CD4-positive, alpha-beta T cell treated with Interleukin-2 at 100 ng/mL for 4 hours (primary cell): ENCODE measurements at regions not wholly inside any gene's neighbourhood (a gene's known extent, or its start where the extent isn't known, plus 50 kb on each side); places are given as distances from the start of the nearest gene placed in this dataset.
"Not testable (repeated sequence)": the region's sequence is repeated elsewhere in the genome, so short reads cannot be mapped to it uniquely, and the experiment has no call there.

Source experiments
- DNase-seq: peaks from one replicate; pipeline ENCODE4 v3.0.0-alpha.2; 2020; ENCODE audit warnings: low spot score

DNA sequence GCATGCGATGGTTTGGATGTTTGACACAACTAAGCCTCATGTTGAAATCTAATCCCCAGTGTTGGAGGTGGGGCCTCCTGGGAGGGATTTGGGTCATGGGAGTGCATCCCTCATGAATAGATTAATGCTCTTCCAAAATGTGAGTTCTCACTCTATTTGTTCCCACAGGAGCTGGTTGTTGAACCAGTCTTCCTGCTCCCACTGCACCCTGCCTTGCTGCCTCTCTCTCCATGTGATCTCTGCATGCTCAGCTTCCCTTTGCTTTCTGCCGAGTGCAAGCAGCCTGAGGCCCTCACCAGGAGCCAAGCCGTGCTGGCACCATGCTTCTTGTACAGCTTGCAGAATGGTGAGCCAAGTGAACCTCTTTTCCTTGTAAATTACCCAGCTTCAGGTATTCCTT lies 206.8 kb downstream of the VAPA start:
- DNase-seq, result no peak

DNA sequence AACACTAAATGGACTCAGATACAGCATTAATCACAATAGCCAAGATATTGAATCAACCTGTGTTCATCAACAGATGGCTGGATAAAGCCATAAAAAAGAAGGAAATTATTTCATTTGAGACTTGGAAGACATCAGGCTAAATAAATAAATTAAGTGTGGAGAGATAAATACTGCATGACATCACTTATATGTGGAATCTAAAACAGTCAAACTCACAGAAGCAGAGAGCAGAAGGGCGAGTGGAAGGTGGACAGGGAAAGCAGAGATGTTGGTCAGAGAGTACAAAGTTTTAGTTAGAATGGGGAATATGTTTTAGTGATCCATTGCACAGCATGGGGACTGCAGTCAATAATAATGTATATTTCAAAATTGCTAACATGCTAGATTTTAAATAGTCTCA lies 207.2 kb downstream of the VAPA start:
- DNase-seq, result no peak

DNA sequence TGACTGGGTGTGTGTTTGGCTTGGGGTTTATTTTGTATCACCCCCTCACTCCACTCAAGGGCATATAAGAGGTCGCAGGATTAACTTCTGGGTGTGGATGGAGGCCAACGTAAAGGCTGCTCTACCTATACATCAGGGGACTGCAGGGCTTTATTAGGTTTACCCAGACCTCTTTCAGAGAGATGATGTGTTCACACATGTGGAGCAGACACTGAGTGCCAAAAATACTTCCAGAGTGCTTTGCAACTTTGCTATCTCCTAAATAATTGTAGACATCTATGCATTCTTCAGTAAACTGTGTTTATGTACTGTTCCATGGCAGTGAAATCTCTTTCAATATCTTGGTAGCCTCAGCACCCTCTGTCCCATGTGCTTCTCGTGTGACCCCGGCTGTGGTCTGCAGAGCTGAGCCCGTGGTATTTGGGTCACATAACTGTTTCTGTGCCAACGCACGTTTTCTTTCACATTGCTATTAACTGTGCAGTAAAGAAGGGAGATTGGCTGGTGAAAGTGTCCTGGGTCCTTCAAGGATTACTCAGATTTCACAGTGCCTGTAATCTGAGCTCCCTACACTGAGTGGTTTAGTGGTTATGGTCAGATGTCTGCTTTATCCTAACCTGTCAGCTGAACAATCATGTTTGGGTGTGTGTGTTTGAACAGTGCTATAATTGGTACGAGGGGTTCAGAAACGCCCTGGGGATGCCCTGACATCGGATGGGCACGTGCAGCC lies 208.1 kb downstream of the VAPA start:
- DNase-seq, result no peak

DNA sequence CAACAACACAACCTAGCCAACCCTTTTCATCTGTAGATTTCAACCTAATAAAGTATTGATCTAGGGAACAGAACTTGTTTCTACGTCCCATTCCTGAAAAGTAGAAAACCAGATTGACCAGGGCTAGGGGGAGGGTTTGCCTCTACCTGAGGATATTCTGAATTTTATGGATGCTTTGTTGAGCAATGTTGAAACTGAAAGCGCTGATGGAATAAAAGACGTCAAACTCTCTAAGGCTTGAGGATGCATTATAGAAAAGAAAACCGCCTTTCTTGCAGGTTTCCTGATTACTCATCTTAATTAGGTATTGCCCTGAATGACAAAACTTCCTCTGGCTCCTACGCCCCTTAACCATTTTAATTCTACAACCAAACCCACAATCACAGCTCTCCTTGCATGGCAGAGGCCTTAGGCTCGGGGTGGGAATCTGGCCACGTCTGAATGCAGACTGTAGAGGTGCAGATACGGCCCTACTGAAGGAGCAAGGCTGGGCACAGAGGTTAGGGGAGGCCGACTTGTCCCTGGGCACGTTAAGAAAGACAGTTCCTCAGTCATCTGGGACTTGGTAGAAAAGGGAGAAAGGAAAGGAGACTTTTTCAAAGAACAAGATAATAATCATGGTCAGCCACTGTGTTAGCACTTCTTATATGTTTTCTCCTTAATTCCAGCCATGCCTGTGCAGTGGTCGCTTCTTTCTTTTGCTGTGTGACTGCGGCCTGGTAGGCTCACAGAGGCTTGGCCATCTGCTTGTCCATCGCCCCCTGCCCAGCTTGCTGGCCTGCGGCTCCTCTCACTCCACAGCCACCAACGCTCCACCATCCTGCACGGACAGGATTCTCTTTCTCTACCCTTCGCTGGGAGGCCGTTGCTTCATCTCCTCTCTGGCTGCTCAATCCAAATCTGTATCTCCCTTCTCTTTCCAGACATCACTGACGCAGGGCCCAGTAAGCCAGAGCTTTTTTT lies 209.5 kb downstream of the VAPA start:
- no peak for DNase-seq

GRCh38 chr18:10124071-10124470 lies 210.3 kb downstream of the VAPA start:
- DNase-seq, result no peak

GRCh38 chr18:10124557-10124956 lies 210.7 kb downstream of the VAPA start:
- DNase-seq, result no peak

GRCh38 chr18:10124967-10125366 lies 211.2 kb downstream of the VAPA start:
- no peak for DNase-seq

GRCh38 chr18:10127729-10128128 lies 213.9 kb downstream of the VAPA start:
- no peak for DNase-seq

- DNase-seq, result no peak
Observed at GRCh38 chr18:10128921-10129501, 215.2 kb downstream of the VAPA start.

- DNase-seq, result no peak
Observed at GRCh38 chr18:10130606-10131005, 216.8 kb downstream of the VAPA start.

DNA sequence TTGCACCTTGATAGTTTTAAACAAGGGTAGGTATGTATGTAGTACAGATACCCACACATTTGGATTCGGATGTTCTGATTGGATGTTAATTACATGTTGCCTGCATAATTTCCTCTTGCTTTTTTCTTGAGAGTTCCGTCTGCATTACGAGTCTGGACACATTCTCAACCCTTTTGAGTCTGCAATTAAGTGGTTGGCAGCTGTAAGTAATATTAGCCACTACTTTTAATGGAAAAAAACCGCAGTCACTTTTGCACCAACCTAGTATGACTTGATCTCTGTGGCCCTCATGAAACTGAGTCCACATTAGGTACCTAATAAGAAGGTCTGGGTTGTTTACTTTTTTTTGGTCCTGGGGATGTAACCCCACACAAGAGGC lies 217.3 kb downstream of the VAPA start:
- DNase-seq, result no peak

DNA sequence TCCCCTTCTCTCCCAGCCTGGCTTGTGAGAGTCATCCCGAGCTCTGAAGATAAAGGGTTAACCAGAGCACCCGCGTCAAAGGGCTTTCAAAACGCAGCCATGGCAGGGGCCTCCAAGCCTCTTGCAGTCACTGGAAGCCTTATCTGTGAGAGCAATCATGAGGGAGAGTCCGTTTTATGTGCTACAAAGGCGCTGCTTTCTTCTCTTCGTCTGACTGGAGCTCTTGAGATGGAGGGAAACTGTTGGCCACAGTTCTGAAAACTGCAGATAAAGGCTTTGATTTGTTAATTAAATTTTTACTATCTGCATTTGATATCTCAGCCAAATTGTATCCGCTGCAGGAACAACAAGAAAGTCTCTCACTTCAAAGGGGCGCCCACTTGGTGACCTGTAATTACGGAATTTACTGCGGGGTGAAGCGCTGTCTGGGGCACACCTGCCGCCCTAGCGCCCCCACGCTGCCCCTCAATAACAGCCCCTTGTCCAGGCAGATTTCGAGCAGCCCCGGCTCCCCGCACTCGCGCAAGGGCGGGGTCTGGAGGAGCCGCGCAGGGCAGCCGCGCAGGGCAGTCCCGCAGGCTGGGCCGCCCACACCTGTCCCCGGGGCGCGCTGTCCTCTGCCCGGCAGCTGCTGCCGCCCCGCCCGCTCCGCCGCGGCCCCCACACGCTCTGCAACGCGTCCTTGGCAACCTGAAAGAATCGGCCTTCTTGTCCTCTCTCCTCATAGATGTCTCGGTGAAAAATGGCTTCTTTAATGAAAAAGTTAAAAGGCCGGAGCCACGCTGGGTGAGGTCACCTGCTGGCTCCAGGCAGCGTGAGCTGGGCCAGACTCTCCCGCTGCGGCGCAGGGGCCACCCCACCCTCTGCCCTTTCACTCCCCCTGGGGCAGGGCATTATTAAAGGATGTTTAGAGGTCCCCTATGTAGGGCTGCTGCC lies 217.9 kb downstream of the VAPA start:
- no peak for DNase-seq

DNA sequence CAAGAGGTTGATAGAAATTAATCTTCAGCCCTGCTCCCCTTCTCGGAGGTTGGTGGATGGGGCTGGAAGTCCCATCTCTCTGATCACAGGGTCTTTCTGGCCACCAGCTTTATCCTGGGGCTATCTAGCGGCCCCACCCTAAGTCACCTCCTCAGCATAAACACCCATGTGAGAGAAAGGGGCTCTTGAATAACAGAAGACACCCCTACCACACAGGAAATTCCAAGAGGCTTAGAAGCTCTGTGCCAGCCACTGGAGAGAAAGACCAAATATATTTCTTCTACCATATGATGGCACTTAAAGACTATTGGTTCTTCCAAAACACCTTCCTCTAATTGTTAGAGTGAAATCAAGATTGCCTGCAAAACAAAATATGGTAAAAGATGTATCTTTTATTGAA lies 219.7 kb downstream of the VAPA start:
- DNase-seq, result no peak

- no peak for DNase-seq
Observed at GRCh38 chr18:10134204-10134603, 220.4 kb downstream of the VAPA start.

- DNase-seq, result not testable (repeated sequence)
Observed at GRCh38 chr18:10134749-10135148, 220.9 kb downstream of the VAPA start.

- no peak for DNase-seq
Observed at GRCh38 chr18:10135302-10135926, 221.6 kb downstream of the VAPA start.

GRCh38 chr18:10138719-10139118 lies 224.9 kb downstream of the VAPA start:
- DNase-seq, result no peak

DNA sequence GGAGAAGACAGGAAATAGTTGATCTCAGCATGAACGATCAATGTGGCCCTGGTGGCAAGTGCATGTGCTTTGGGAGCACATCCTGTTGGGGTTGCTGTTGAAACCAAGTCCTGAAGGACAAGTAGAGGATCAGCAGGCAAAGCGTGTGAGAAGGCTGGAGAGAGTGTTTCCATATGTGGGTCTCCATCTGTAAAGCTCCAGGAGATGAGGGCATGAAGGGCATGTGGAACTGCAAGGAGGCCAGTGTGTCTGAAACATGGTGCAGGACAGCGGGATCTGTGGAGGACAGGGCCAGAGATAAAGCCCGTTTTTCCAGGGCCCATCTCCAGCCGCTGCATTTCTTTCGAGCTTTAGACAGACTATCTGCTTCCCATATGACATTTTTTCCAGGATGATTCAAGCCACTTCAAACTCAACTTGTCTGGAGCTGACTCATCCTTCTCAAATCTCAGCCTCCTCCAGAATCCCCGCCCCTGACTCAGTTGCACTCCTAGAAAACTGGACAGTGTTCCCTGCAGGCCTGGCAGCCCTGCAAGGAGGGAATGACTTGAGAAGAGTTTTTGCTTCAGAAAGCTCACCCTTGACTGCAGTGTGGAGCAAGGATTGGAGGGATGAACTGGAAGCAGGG lies 226.1 kb downstream of the VAPA start:
- no peak for DNase-seq

DNA sequence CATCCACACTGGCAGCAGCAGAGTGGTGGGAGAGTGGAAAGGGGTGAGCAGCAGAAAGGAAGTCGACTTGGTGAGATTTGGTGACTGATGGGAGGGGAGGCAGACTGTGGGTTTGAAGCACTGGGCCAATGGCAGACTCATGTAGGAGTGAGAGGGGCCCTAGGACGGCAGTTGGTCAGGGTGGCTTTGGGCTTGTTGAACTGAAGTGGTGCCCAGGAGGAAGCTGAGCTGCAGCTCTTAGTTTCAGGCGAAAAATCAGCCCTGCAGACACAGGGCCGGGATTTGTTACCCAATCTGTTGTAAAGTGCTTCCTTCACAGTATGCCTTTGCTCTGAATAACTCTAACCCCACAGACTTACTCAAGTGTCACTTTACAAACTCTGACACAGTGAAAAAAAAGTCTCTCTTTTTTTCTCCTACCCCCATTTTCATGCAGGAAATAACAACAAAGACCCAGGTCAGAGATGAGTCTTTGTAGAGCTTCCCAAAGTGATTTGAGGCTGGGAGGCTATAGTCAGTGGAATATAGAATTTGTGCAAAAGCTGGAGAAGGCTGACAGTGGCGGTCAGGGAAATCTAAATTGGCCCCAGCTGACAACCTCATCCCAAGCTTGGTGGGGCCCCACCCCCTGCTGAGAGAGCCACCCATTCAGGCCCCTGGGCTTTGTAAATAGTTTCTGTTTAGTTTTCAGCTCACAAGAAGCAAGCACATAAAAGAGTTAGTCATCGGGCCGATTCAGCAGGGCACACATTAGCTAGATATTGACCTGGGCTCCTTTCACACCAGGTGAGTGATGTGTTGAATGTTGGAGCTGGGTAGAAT lies 226.9 kb downstream of the VAPA start:
- no peak for DNase-seq

DNA sequence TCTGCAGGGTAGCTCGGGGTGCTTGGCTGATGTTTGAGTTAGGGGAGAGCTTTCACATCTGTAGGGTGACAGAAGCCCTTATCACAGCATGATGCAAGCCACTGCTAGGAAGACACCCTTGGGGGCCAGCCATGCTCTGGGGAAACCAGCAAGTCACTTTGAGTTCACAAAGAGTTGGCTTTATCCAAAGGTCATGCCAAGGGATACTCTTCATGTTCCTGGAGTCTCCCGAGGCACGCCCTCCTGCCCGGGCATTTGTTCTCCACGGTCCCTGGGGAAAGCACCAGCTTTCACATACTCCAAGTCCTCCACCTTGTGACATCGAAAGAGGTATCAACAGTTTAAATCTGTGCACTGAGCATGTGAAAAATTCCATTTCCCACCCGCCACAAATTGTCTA lies 227.7 kb downstream of the VAPA start:
- no peak for DNase-seq
